Osteoblast (primary cell): ENCODE measurements at regions not wholly inside any gene's neighbourhood (a gene's known extent, or its start where the extent isn't known, plus 50 kb on each side); places are given as distances from the start of the nearest gene placed in this dataset.

Experiments
- DNase-seq: peaks from one replicate; pipeline ENCODE4 v3.0.0; 2011; ENCODE audit warnings: low spot score, mixed read lengths; ENCODE audit not compliant: insufficient read length; ENCODE audit errors: missing footprints
- H2AFZ ChIP-seq: 2 replicates; pipeline ENCODE4 v1.6.0; 2011; ENCODE audit warnings: mild to moderate bottlenecking, low read length
- H3K27ac ChIP-seq: 2 replicates; pipeline ENCODE4 v1.5.1; 2011; ENCODE audit warnings: mild to moderate bottlenecking, low read depth, low read length, moderate library complexity
- H3K27me3 ChIP-seq: 2 replicates; pipeline ENCODE4 v1.6.0; 2012; ENCODE audit warnings: mild to moderate bottlenecking, control low read depth, inconsistent platforms, low read length, moderate library complexity; ENCODE audit not compliant: insufficient read depth
- H3K36me3 ChIP-seq: 2 replicates; pipeline ENCODE4 v1.5.1; 2011; ENCODE audit warnings: mild to moderate bottlenecking, low read length, control low read depth, moderate library complexity; ENCODE audit not compliant: insufficient read depth
- H3K4me1 ChIP-seq: 2 replicates; pipeline ENCODE4 v1.5.1; 2011; ENCODE audit warnings: mild to moderate bottlenecking, low read length, control low read depth, moderate library complexity; ENCODE audit not compliant: insufficient read depth
- H3K4me2 ChIP-seq: 2 replicates; pipeline ENCODE4 v1.6.0; 2011; ENCODE audit warnings: mild to moderate bottlenecking, low read length; ENCODE audit not compliant: insufficient read depth
- H3K4me3 ChIP-seq: fragments of 200-600 bp; sonication (generic); 3 replicates; pipeline ENCODE4 v1.5.1; 2012; ENCODE audit warnings: mild to moderate bottlenecking, low read length, inconsistent platforms; ENCODE audit not compliant: insufficient read depth
- H3K79me2 ChIP-seq: 2 replicates; pipeline ENCODE4 v1.6.0; 2012; ENCODE audit warnings: mild to moderate bottlenecking, low read length, control low read depth, inconsistent platforms; ENCODE audit not compliant: insufficient read depth
- H3K9me3 ChIP-seq: 2 replicates; pipeline ENCODE4 v1.5.1; 2011; ENCODE audit warnings: low read depth, low read length, control low read depth
- H4K20me1 ChIP-seq: 2 replicates; pipeline ENCODE4 v1.6.0; 2012; ENCODE audit warnings: mild to moderate bottlenecking, low read length, control low read depth; ENCODE audit not compliant: insufficient read depth
- CTCF ChIP-seq: IDR thresholded peaks from 2 replicates; pipeline ENCODE4 v1.5.1; 2011; ENCODE audit warnings: mild to moderate bottlenecking, low read depth, low read length, moderate library complexity; ENCODE audit errors: extremely low read depth

- Histone ChIP-seq H3K9me3 (peaks cover 3% of the 10 kb centered on the region), H3K4me1 (no peaks in the 10 kb centered on the region), H4K20me1 (no peaks in the 10 kb centered on the region), H3K27me3 (no peaks in the 10 kb centered on the region), H3K36me3 (no peaks in the 10 kb centered on the region), H3K27ac (no peak overlapping the region), H3K4me3 (no peak overlapping the region), H3K79me2 (no peaks in the 10 kb centered on the region), H3K4me2 (no peak overlapping the region), H2AFZ (no peak overlapping the region)
- no peak for TF ChIP-seq CTCF
- DNase-seq: no peak
These were observed 766.9 kb upstream of the FBXO33 start for GRCh38 chr14:40199101-40199500.

GRCh38 chr14:40197344-40197743 is 765.1 kb upstream of the FBXO33 start:
- Histone ChIP-seq H3K79me2 (no peaks in the 10 kb centered on the region), H3K36me3 (no peaks in the 10 kb centered on the region), H3K9me3 (no peaks in the 10 kb centered on the region), H3K4me3 (no peak overlapping the region), H2AFZ (no peak overlapping the region), H3K4me1 (no peaks in the 10 kb centered on the region), H3K4me2 (no peak overlapping the region), H4K20me1 (no peaks in the 10 kb centered on the region), H3K27me3 (no peaks in the 10 kb centered on the region), H3K27ac (no peak overlapping the region)
- DNase-seq: no peak
- no peak for TF ChIP-seq CTCF

- no peaks in the 10 kb centered on the region for H3K79me2 ChIP-seq
- no peaks in the 10 kb centered on the region for H4K20me1 ChIP-seq
- H3K36me3 ChIP-seq: no peaks in the 10 kb centered on the region
- peaks cover 3% of the 10 kb centered on the region for H3K9me3 ChIP-seq
- no peaks in the 10 kb centered on the region for H3K27me3 ChIP-seq
- H3K4me3 ChIP-seq: no peak overlapping the region
- H2AFZ ChIP-seq: no peak overlapping the region
- no peak for DNase-seq
- no peaks in the 10 kb centered on the region for H3K4me1 ChIP-seq
- no peak overlapping the region for H3K4me2 ChIP-seq
- TF ChIP-seq CTCF: no peak
- no peak overlapping the region for H3K27ac ChIP-seq
These were observed 755.8 kb upstream of the FBXO33 start for GRCh38 chr14:40188006-40188405.

- Histone ChIP-seq H2AFZ (no peak overlapping the region), H3K79me2 (no peaks in the 10 kb centered on the region), H3K4me3 (no peak overlapping the region), H4K20me1 (no peaks in the 10 kb centered on the region), H3K9me3 (peaks cover 2% of the 10 kb centered on the region), H3K36me3 (no peaks in the 10 kb centered on the region), H3K4me1 (no peaks in the 10 kb centered on the region), H3K27ac (no peak overlapping the region), H3K27me3 (no peaks in the 10 kb centered on the region), H3K4me2 (no peak overlapping the region)
- no peak for TF ChIP-seq CTCF
- no peak for DNase-seq
These were observed 731.9 kb upstream of the FBXO33 start for GRCh38 chr14:40164083-40164482.
